ENCODE measurements at regions not wholly inside any gene's neighbourhood (a gene's known extent, or its start where the extent isn't known, plus 50 kb on each side); places are given as distances from the start of the nearest gene placed in this dataset.

DNA sequence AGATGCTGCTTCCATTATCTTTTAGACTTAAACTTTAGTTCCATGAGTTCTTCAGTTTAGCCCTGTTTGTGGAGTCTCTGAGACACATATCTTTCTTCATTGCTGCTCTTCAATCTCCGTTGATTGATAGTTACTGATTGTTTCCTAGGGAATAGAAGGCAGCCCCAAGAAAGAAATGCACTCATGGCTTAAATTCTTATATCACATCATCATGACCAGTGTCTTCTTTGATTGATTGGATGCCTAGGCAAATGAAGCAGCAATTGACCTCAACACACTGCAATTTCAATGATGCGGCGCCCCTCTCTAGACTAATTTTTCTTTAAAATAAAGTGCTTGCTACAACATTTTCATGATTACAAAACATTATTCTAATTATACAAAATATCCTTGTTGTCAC lies 576.5 kb upstream of the VSTM2A start:
- no peak for DNase-seq
- Histone ChIP-seq H3K27ac (ENCODE audit: low read depth, low read length) (no peak overlapping the region), H3K4me3 (ENCODE audit: low read length in 2 of 2) (no peak overlapping the region), H3K27me3 (ENCODE audit: insufficient read depth, low read length) (no peaks in the 10 kb centered on the region), H3K9me3 (ENCODE audit: control insufficient read depth in 1 of 2, low read length in 2 of 2) (no peaks in the 10 kb centered on the region), H3K36me3 (ENCODE audit: insufficient read depth, low read length) (no peaks in the 10 kb centered on the region), H3K4me1 (ENCODE audit: insufficient read depth, low read length) (no peaks in the 10 kb centered on the region)
- ChIA-PET CTCF (ENCODE audit: partially characterized antibody) (no interaction called here), POLR2A (ENCODE audit: partially characterized antibody) (no interaction called here)
- Mint-ChIP-seq H3K4me3 (no peak overlapping the region), H3K27ac (no peak overlapping the region), H3K9me3 (peaks cover 0 to 30% (median 12%) of the 10 kb centered on the region in 8 donors), H3K27me3 (no peaks in the 10 kb centered on the region), H3K4me1 (no peaks in the 10 kb centered on the region), H3K36me3 (no peaks in the 10 kb centered on the region)
- intact Hi-C loops (cut with micrococcal nuclease), result no loop called here

DNA sequence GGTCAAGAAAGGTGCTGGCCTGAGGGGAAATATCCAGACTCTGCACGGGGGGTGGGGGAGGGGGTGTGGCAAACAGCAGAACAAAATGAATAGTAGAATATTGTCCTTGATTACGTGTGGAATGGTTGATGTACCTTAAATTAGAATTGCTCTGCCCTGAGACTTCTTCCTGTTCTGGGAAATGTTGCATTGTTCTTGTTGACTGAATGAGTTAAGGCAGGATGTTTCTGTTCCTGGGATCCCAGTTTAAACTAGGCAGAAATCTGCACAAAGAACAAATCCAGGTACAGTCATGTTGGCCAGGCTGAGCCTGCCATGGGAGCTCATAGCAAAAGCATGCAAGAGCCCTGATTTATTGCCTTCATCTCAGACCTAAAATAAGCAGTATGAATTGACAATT lies 558.7 kb upstream of the VSTM2A start:
- no peaks in the 10 kb centered on the region for H3K27me3 Mint-ChIP-seq
- intact Hi-C loops (cut with micrococcal nuclease), result no loop called here
- Histone ChIP-seq H3K27ac (ENCODE audit: low read depth, low read length) (no peak overlapping the region), H3K4me3 (ENCODE audit: low read length in 2 of 2) (no peak overlapping the region), H3K27me3 (ENCODE audit: insufficient read depth, low read length) (no peaks in the 10 kb centered on the region), H3K36me3 (ENCODE audit: insufficient read depth, low read length) (no peaks in the 10 kb centered on the region), H3K9me3 (ENCODE audit: control insufficient read depth in 1 of 2, low read length in 2 of 2) (no peaks in the 10 kb centered on the region), H3K4me1 (ENCODE audit: insufficient read depth, low read length) (no peaks in the 10 kb centered on the region)
- H3K4me1 Mint-ChIP-seq, result peaks cover 0 to 4% (median 0%) of the 10 kb centered on the region in 4 donors
- H3K9me3 Mint-ChIP-seq, result peaks cover 3 to 28% (median 17%) of the 10 kb centered on the region in 8 donors
- POLR2A ChIA-PET (ENCODE audit: partially characterized antibody), result no interaction called here
- H3K36me3 Mint-ChIP-seq, result no peaks in the 10 kb centered on the region
- no peak overlapping the region for H3K27ac Mint-ChIP-seq
- DNase-seq, result no peak
- no peak overlapping the region for H3K4me3 Mint-ChIP-seq
- CTCF ChIA-PET (ENCODE audit: partially characterized antibody), result no interaction called here

DNA sequence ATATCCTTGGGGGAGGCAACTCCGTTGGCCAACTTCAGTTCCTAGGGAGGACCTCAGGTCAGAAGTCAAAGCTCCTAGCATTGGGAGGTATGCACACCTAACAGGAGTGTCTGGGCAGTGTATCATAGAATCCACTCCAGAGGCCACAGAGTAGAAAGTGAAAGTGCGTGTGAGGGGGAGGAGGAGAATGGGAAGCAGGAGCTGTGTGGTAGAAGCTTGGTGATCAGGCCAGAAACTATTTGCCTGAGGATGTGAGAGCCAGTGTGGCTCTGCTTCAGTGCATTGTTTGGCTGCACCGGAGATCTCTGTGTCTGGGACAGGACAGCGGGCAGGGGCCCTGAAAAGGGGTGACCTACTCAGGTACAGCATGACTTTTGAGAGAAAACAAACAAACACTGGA lies 557.4 kb upstream of the VSTM2A start:
- Histone ChIP-seq H3K27me3 (ENCODE audit: insufficient read depth, low read length) (no peaks in the 10 kb centered on the region), H3K4me1 (ENCODE audit: insufficient read depth, low read length) (no peaks in the 10 kb centered on the region), H3K27ac (ENCODE audit: low read depth, low read length) (no peak overlapping the region), H3K9me3 (ENCODE audit: control insufficient read depth in 1 of 2, low read length in 2 of 2) (no peaks in the 10 kb centered on the region), H3K36me3 (ENCODE audit: insufficient read depth, low read length) (no peaks in the 10 kb centered on the region), H3K4me3 (ENCODE audit: low read length in 2 of 2) (no peak overlapping the region)
- Mint-ChIP-seq H3K4me3 (no peak overlapping the region), H3K9me3 (peaks cover 3 to 29% (median 19%) of the 10 kb centered on the region in 8 donors), H3K27ac (no peak overlapping the region), H3K36me3 (no peaks in the 10 kb centered on the region), H3K4me1 (peaks cover 0 to 4% (median 0%) of the 10 kb centered on the region in 4 donors), H3K27me3 (no peaks in the 10 kb centered on the region)
- DNase-seq, result no peak
- CTCF ChIA-PET (ENCODE audit: partially characterized antibody), result no interaction called here
- intact Hi-C loops (cut with micrococcal nuclease), result no loop called here
- POLR2A ChIA-PET (ENCODE audit: partially characterized antibody), result no interaction called here

- DNase-seq, result no peak
- ChIA-PET CTCF (ENCODE audit: partially characterized antibody) (no interaction called here), POLR2A (ENCODE audit: partially characterized antibody) (no interaction called here)
- Mint-ChIP-seq H3K36me3 (no peaks in the 10 kb centered on the region), H3K4me3 (no peak overlapping the region), H3K4me1 (peaks cover 0 to 4% (median 0%) of the 10 kb centered on the region in 4 donors), H3K9me3 (peaks cover 4 to 31% (median 16%) of the 10 kb centered on the region in 8 donors), H3K27me3 (no peaks in the 10 kb centered on the region), H3K27ac (no peak overlapping the region)
- H3K27me3 ChIP-seq (ENCODE audit: insufficient read depth, low read length), result no peaks in the 10 kb centered on the region
- intact Hi-C loops (cut with micrococcal nuclease), result no loop called here
- H3K4me3 ChIP-seq (ENCODE audit: low read length in 2 of 2), result no peak overlapping the region
- no peaks in the 10 kb centered on the region for H3K4me1 ChIP-seq (ENCODE audit: insufficient read depth, low read length)
- H3K9me3 ChIP-seq (ENCODE audit: control insufficient read depth in 1 of 2, low read length in 2 of 2), result no peaks in the 10 kb centered on the region
- no peak overlapping the region for H3K27ac ChIP-seq (ENCODE audit: low read depth, low read length)
- no peaks in the 10 kb centered on the region for H3K36me3 ChIP-seq (ENCODE audit: insufficient read depth, low read length)
These were observed 553.8 kb upstream of the VSTM2A start for GRCh38 chr7:53988376-53988775.

DNA sequence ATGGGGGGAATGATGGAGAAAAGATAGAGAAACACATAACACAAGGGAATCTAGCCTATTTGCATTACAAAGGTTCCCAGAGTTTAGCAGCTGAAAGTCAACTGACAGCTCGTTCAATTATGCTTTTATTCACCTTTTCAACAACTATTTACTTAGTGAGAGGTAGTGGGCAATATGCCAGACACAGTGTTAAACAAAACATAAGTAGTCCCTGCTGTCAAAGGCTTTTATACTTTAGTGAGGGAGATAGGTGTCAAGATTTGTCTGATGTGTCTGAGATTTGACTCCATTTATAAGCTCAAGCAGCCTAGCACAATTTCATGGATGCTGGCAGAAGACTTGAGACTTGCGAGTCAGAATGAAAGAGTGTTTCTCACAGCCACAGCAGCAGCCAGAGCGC lies 549.0 kb upstream of the VSTM2A start:
- no peak overlapping the region for H3K4me3 Mint-ChIP-seq
- no peak for DNase-seq
- ChIA-PET CTCF (ENCODE audit: partially characterized antibody) (no interaction called here), POLR2A (ENCODE audit: partially characterized antibody) (no interaction called here)
- H3K9me3 Mint-ChIP-seq, result peaks cover 2 to 23% (median 11%) of the 10 kb centered on the region in 8 donors
- H3K4me1 ChIP-seq (ENCODE audit: insufficient read depth, low read length), result no peaks in the 10 kb centered on the region
- H3K27ac ChIP-seq (ENCODE audit: low read depth, low read length), result no peak overlapping the region
- H3K27ac Mint-ChIP-seq, result no peak overlapping the region
- H3K4me1 Mint-ChIP-seq, result no peaks in the 10 kb centered on the region
- H3K4me3 ChIP-seq (ENCODE audit: low read length in 2 of 2), result no peak overlapping the region
- no peaks in the 10 kb centered on the region for H3K27me3 ChIP-seq (ENCODE audit: insufficient read depth, low read length)
- intact Hi-C loops (cut with micrococcal nuclease), result no loop called here
- no peaks in the 10 kb centered on the region for H3K9me3 ChIP-seq (ENCODE audit: control insufficient read depth in 1 of 2, low read length in 2 of 2)
- H3K36me3 Mint-ChIP-seq, result no peaks in the 10 kb centered on the region
- no peaks in the 10 kb centered on the region for H3K27me3 Mint-ChIP-seq
- no peaks in the 10 kb centered on the region for H3K36me3 ChIP-seq (ENCODE audit: insufficient read depth, low read length)

DNA sequence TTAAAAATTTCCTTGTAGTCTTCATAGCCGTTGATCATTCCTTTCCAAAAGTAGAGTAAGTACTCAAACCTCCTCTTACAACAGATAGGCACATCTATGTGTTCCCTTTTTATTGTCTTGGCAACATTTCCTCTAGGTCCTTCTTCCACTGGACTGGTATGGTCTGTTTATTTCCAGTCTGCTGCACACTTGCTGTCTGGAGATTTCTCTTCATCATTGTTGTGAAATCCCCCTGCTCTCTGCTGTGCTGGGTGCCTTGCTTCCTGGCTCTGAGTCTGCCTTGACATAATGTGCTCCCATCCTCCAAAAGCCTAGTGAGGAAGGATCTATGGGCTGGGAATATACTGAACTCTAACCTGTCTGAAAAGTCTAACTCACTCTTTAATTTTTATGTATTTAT lies 545.3 kb upstream of the VSTM2A start:
- H3K27me3 ChIP-seq (ENCODE audit: insufficient read depth, low read length), result no peaks in the 10 kb centered on the region
- intact Hi-C loops (cut with micrococcal nuclease), result no loop called here
- Mint-ChIP-seq H3K27ac (no peak overlapping the region), H3K4me1 (no peaks in the 10 kb centered on the region), H3K9me3 (peaks cover 0 to 26% (median 10%) of the 10 kb centered on the region in 8 donors), H3K27me3 (no peaks in the 10 kb centered on the region), H3K4me3 (no peak overlapping the region), H3K36me3 (no peaks in the 10 kb centered on the region)
- no peaks in the 10 kb centered on the region for H3K36me3 ChIP-seq (ENCODE audit: insufficient read depth, low read length)
- H3K4me1 ChIP-seq (ENCODE audit: insufficient read depth, low read length), result no peaks in the 10 kb centered on the region
- ChIA-PET POLR2A (ENCODE audit: partially characterized antibody) (no interaction called here), CTCF (ENCODE audit: partially characterized antibody) (no interaction called here)
- no peaks in the 10 kb centered on the region for H3K9me3 ChIP-seq (ENCODE audit: control insufficient read depth in 1 of 2, low read length in 2 of 2)
- H3K4me3 ChIP-seq (ENCODE audit: low read length in 2 of 2), result no peak overlapping the region
- no peak overlapping the region for H3K27ac ChIP-seq (ENCODE audit: low read depth, low read length)
- DNase-seq, result no peak

- H3K4me3 Mint-ChIP-seq, result no peak overlapping the region
- H3K27ac Mint-ChIP-seq, result no peak overlapping the region
- no peaks in the 10 kb centered on the region for H3K4me1 Mint-ChIP-seq
- POLR2A ChIA-PET (ENCODE audit: partially characterized antibody), result no interaction called here
- CTCF ChIA-PET (ENCODE audit: partially characterized antibody), result no interaction called here
- no peak overlapping the region for H3K27ac ChIP-seq (ENCODE audit: low read depth, low read length)
- no peaks in the 10 kb centered on the region for H3K9me3 ChIP-seq (ENCODE audit: control insufficient read depth in 1 of 2, low read length in 2 of 2)
- DNase-seq, result no peak
- H3K4me3 ChIP-seq (ENCODE audit: low read length in 2 of 2), result no peak overlapping the region
- intact Hi-C loops (cut with micrococcal nuclease), result no loop called here
- no peaks in the 10 kb centered on the region for H3K4me1 ChIP-seq (ENCODE audit: insufficient read depth, low read length)
- H3K36me3 Mint-ChIP-seq, result no peaks in the 10 kb centered on the region
- H3K27me3 Mint-ChIP-seq, result no peaks in the 10 kb centered on the region
- H3K36me3 ChIP-seq (ENCODE audit: insufficient read depth, low read length), result no peaks in the 10 kb centered on the region
- H3K9me3 Mint-ChIP-seq, result peaks cover 2 to 31% (median 16%) of the 10 kb centered on the region in 8 donors
- H3K27me3 ChIP-seq (ENCODE audit: insufficient read depth, low read length), result no peaks in the 10 kb centered on the region
These were observed 527.4 kb upstream of the VSTM2A start for GRCh38 chr7:54014765-54015164.

- Histone ChIP-seq H3K4me3 (ENCODE audit: low read length in 2 of 2) (no peak overlapping the region), H3K27me3 (ENCODE audit: insufficient read depth, low read length) (no peaks in the 10 kb centered on the region), H3K4me1 (ENCODE audit: insufficient read depth, low read length) (no peaks in the 10 kb centered on the region), H3K27ac (ENCODE audit: low read depth, low read length) (no peak overlapping the region), H3K36me3 (ENCODE audit: insufficient read depth, low read length) (no peaks in the 10 kb centered on the region), H3K9me3 (ENCODE audit: control insufficient read depth in 1 of 2, low read length in 2 of 2) (no peaks in the 10 kb centered on the region)
- Mint-ChIP-seq H3K4me3 (no peak overlapping the region), H3K9me3 (peaks cover 2 to 33% (median 16%) of the 10 kb centered on the region in 8 donors), H3K27me3 (no peaks in the 10 kb centered on the region), H3K36me3 (no peaks in the 10 kb centered on the region), H3K4me1 (no peaks in the 10 kb centered on the region), H3K27ac (no peak overlapping the region)
- POLR2A ChIA-PET (ENCODE audit: partially characterized antibody), result no interaction called here
- intact Hi-C loops (cut with micrococcal nuclease), result no loop called here
- CTCF ChIA-PET (ENCODE audit: partially characterized antibody), result no interaction called here
- DNase-seq, result no peak
These were observed 526.9 kb upstream of the VSTM2A start for GRCh38 chr7:54015251-54015650.

All from CD4-positive, alpha-beta memory T cell (primary cell).